Mesothelial cell of epicardium (in vitro differentiated cells): ENCODE measurements at regions not wholly inside any gene's neighbourhood (a gene's known extent, or its start where the extent isn't known, plus 50 kb on each side); places are given as distances from the start of the nearest gene placed in this dataset.

ENCODE experiments used
- DNase-seq, 2 experiments: peaks; one replicate each; pipeline ENCODE4 v3.0.0; 2021; ENCODE audit warnings: low spot score in 2 of 2; ENCODE audit not compliant: unreplicated experiment in 2 of 2
- H3K27ac Mint-ChIP-seq: 2 replicates; pipeline ENCODE4 v1.8.0; 2021; ENCODE audit warnings: mixed read lengths
- H3K27me3 Mint-ChIP-seq: 2 replicates; pipeline ENCODE4 v1.8.0; 2021; ENCODE audit warnings: low read depth, mixed read lengths
- H3K36me3 Mint-ChIP-seq: 2 replicates; pipeline ENCODE4 v1.8.0; 2021; ENCODE audit warnings: mixed read lengths
- H3K4me1 Mint-ChIP-seq: 2 replicates; pipeline ENCODE4 v1.8.0; 2021; ENCODE audit warnings: mixed read lengths
- H3K4me3 Mint-ChIP-seq: 2 replicates; pipeline ENCODE4 v1.8.0; 2021; ENCODE audit warnings: mild to moderate bottlenecking, moderate library complexity, mixed read lengths
- H3K9me3 Mint-ChIP-seq: 2 replicates; pipeline ENCODE4 v1.8.0; 2021; ENCODE audit warnings: mixed read lengths
- TF ChIP-seq, protein P1 (sequence below): fragments of 200-600 bp; sonication (generic); IDR thresholded peaks from one replicate; pipeline ENCODE4 v1.5.0; 2021; ENCODE audit warnings: antibody characterized with exemption; ENCODE audit not compliant: unreplicated experiment

DNA sequence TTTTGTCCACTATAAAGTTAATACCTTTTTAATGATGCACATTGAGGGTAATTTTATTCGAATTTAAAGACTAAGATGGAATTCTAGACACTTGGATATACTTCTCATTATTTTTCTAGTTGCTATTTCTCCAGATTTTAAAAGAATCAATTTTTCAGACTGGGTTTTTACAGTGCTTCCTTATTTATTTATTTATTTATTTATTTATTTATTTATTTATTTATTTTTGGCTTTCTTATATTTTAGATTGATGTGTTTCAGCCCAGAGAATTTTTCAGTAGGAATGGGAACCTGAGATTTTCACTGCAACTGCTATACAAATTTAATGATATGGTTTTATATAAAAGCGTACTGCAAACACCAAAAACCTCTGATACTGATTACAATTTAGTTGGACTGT is 448.7 kb downstream of the ZPLD1 start:
- Mint-ChIP-seq H3K27me3 (peaks cover 1% of the 10 kb centered on the region), H3K27ac (no peak overlapping the region), H3K36me3 (no peaks in the 10 kb centered on the region), H3K4me3 (no peak overlapping the region), H3K9me3 (no peaks in the 10 kb centered on the region), H3K4me1 (no peaks in the 10 kb centered on the region)
- TF ChIP-seq, protein P1, sequence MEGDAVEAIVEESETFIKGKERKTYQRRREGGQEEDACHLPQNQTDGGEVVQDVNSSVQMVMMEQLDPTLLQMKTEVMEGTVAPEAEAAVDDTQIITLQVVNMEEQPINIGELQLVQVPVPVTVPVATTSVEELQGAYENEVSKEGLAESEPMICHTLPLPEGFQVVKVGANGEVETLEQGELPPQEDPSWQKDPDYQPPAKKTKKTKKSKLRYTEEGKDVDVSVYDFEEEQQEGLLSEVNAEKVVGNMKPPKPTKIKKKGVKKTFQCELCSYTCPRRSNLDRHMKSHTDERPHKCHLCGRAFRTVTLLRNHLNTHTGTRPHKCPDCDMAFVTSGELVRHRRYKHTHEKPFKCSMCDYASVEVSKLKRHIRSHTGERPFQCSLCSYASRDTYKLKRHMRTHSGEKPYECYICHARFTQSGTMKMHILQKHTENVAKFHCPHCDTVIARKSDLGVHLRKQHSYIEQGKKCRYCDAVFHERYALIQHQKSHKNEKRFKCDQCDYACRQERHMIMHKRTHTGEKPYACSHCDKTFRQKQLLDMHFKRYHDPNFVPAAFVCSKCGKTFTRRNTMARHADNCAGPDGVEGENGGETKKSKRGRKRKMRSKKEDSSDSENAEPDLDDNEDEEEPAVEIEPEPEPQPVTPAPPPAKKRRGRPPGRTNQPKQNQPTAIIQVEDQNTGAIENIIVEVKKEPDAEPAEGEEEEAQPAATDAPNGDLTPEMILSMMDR = no peak
- DNase-seq = no peak

GRCh38 chr3:102885289-102885688 is 450.5 kb downstream of the ZPLD1 start:
- no peak overlapping the region for H3K27ac Mint-ChIP-seq
- TF ChIP-seq, protein P1 = no peak
- no peak overlapping the region for H3K4me3 Mint-ChIP-seq
- no peaks in the 10 kb centered on the region for H3K4me1 Mint-ChIP-seq
- H3K36me3 Mint-ChIP-seq = no peaks in the 10 kb centered on the region
- no peaks in the 10 kb centered on the region for H3K9me3 Mint-ChIP-seq
- H3K27me3 Mint-ChIP-seq = peaks cover 1% of the 10 kb centered on the region
- no peak for DNase-seq

GRCh38 chr3:102887431-102887830 is 452.6 kb downstream of the ZPLD1 start:
- Mint-ChIP-seq H3K27me3 (peaks cover 1% of the 10 kb centered on the region), H3K36me3 (no peaks in the 10 kb centered on the region), H3K9me3 (no peaks in the 10 kb centered on the region), H3K4me3 (no peak overlapping the region), H3K27ac (no peak overlapping the region), H3K4me1 (no peaks in the 10 kb centered on the region)
- TF ChIP-seq, protein P1 = no peak
- no peak for DNase-seq

DNA sequence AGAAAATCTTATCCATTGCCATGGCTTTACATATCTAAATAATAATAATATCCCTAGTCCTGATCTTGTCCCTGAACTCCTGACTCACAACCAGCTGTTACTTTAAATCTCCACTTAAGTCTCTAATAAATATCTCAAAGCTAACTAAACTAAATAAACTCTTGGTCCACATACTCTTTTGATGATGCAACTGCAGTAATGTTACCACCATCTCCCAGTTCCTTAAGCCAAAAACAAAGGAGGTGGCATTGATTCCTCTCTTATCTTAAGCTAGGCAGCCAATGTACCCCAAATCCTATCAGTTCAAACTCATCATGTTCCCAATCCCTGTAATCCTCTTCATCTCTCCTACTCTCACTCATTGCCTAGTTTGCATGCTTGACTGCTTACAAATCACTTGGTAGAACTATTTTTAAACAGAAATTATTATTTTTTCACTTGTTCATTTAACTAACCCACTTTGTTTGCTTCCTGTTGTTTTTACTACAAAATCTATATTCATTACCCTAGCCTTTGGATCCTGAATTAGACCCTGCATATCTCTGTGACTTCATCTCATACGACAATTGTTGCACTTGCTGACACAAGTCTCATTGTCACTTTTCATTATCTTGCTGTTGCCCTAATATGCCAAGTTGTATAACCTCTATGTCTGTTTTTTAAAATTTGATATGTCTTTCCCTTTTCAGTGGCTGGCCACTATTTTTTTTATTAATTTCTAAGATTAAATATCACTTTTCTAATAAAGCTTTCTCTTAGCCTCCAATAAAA is 462.2 kb downstream of the ZPLD1 start:
- Mint-ChIP-seq H3K9me3 (no peaks in the 10 kb centered on the region), H3K27ac (peak overlapping the region; percentile 15), H3K27me3 (no peaks in the 10 kb centered on the region), H3K4me3 (no peak overlapping the region), H3K36me3 (no peaks in the 10 kb centered on the region), H3K4me1 (peaks cover 2% of the 10 kb centered on the region)
- TF ChIP-seq, protein P1 = no peak
- DNase-seq = no peak

DNA sequence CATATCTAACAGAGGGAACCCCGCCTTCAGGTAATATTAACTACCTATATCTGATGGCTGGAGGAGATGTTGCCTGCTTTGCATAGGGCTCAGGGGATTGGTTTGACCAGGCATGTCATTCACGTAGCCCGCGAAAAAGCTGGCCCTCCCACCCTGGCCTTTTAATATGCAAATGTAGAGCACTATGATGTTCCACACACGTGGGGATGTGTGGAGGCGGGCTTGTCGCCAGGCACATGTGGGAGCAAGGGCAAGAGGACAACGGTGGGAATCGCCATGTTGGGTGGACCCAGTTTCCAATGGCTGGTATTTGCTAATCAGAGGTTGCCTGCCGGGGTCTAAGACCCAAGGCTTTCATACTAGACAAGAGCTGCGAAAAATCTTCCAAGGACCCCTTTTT is 469.8 kb downstream of the ZPLD1 start:
- Mint-ChIP-seq H3K4me1 (peaks cover 2% of the 10 kb centered on the region), H3K4me3 (no peak overlapping the region), H3K9me3 (peaks cover 3% of the 10 kb centered on the region), H3K27ac (no peak overlapping the region), H3K36me3 (no peaks in the 10 kb centered on the region), H3K27me3 (no peaks in the 10 kb centered on the region)
- DNase-seq = no peak
- TF ChIP-seq, protein P1 = no peak
